Lower leg skin (tissue), 3 donors: ENCODE measurements at regions not wholly inside any gene's neighbourhood (a gene's known extent, or its start where the extent isn't known, plus 50 kb on each side); places are given as distances from the start of the nearest gene placed in this dataset.

Source experiments
- POLR2A ChIP-seq, 2 donors: fragments of 450-650 bp; IDR thresholded peaks; one replicate each; pipeline ENCODE4 v1.6.1; 2016 to 2017; ENCODE audit warnings: antibody characterized with exemption in 2 of 2, mild to moderate bottlenecking in 1 of 2, moderate library complexity in 1 of 2
- TF ChIP-seq, protein P1 (sequence below), 3 donors: fragments of 450-650 bp; IDR thresholded peaks; one replicate each; pipeline ENCODE4 v1.5.1; 2016; ENCODE audit warnings: antibody characterized with exemption in 3 of 3, mild to moderate bottlenecking in 3 of 3, moderate library complexity in 2 of 3

DNA sequence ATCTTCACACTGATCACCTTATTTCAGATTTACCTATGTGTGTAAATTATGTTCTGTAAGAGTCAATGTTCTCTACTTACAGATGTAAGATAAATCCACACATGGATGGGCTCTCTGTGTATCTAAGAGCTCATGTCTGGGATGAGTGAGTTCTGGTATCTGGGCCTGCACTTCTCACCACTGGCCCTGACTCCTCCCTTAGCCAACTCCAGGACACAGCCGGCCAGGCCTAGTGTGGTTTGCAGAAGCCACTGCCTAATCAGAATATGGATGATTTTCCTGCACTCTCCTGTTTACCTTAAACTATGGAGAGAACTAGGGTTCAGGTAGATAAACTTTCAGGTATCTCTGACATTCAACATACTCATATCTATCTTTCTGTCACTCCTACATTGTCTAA, 1284.8 kb downstream of the TMEM121 start:
- TF ChIP-seq, protein P1, sequence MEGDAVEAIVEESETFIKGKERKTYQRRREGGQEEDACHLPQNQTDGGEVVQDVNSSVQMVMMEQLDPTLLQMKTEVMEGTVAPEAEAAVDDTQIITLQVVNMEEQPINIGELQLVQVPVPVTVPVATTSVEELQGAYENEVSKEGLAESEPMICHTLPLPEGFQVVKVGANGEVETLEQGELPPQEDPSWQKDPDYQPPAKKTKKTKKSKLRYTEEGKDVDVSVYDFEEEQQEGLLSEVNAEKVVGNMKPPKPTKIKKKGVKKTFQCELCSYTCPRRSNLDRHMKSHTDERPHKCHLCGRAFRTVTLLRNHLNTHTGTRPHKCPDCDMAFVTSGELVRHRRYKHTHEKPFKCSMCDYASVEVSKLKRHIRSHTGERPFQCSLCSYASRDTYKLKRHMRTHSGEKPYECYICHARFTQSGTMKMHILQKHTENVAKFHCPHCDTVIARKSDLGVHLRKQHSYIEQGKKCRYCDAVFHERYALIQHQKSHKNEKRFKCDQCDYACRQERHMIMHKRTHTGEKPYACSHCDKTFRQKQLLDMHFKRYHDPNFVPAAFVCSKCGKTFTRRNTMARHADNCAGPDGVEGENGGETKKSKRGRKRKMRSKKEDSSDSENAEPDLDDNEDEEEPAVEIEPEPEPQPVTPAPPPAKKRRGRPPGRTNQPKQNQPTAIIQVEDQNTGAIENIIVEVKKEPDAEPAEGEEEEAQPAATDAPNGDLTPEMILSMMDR (IDR thresholded peaks at IDR 0.05), result no peak
- no peak for TF ChIP-seq POLR2A (IDR thresholded peaks at IDR 0.05)
